HepG2 (cell line): ENCODE measurements at regions not wholly inside any gene's neighbourhood (a gene's known extent, or its start where the extent isn't known, plus 50 kb on each side); places are given as distances from the start of the nearest gene placed in this dataset.

Source experiments
- ATAC-seq: fragments of 200-7000 bp; cut with Tn5 transposase; 3 replicates; pipeline ENCODE4 v1.9.1; 2020; ENCODE audit warnings: mild to moderate bottlenecking, moderate library complexity
- BruUV-seq: library from RNA; stranded (reverse); fragments of 400-500 nt; replicated peaks from 2 replicates; lab custom pipeline; 2021; lab: Mats Ljungman, UMichigan
- CTCF ChIA-PET: fragments of 300-600 bp; formaldehyde crosslinking; extraction: SDS; loops from one replicate; lab custom pipeline; 2021; ENCODE audit warnings: low total read pairs, inconsistent platforms, low intra/inter-chr PET ratio; lab: Yijun Ruan, JAX
- POLR2A ChIA-PET: fragments of 350-600 bp; sonication (Branson Sonifier 250); formaldehyde crosslinking; loops from one replicate; lab custom pipeline; 2020; ENCODE audit warnings: antibody characterized with exemption, inconsistent platforms; lab: Yijun Ruan, JAX
- DNase-seq: peaks from one replicate; pipeline ENCODE4 v3.0.0-alpha.2; 2015; ENCODE audit warnings: low spot score
- FAIRE-seq: peaks from 3 replicates; lab custom pipeline; 2011; peaks lifted over from hg19 to GRCh38; lab: Jason Lieb, UNC
- H2AFZ ChIP-seq: one replicate; pipeline ENCODE4 v1.6.1; 2011; ENCODE audit warnings: low read length, inconsistent platforms
- H3K27ac ChIP-seq: fragments of 300-600 bp; 3 replicates; pipeline ENCODE4 v1.8.0; 2011; ENCODE audit warnings: mixed run types, mild to moderate bottlenecking, mixed read lengths, low read length, inconsistent platforms; ENCODE audit not compliant: insufficient read depth; ENCODE audit errors: extremely low read length
- H3K27me3 ChIP-seq, 2 experiments: fragments of 200-600 bp in 1 of 2; 2 replicates in 1 of 2; 3 replicates in 1 of 2; pipeline versions ENCODE4 v1.6.0 to v1.8.0; 2011; ENCODE audit warnings: low read length in 2 of 2, mild to moderate bottlenecking in 2 of 2, moderate library complexity in 2 of 2, inconsistent platforms in 1 of 2; ENCODE audit not compliant: insufficient read depth in 2 of 2, control insufficient read depth in 1 of 2
- H3K36me3 ChIP-seq, 2 experiments: fragments of 200-600 bp in 1 of 2; replicated peaks in 1 of 2; 2 replicates in 1 of 2; 3 replicates in 1 of 2; pipeline versions ENCODE4 v1.5.1 to v1.8.0; 2011; ENCODE audit warnings: low read length in 2 of 2, inconsistent platforms in 1 of 2; ENCODE audit not compliant: insufficient read depth in 2 of 2, control insufficient read depth in 1 of 2
- H3K4me1 ChIP-seq: 2 replicates; pipeline ENCODE4 v1.5.1; 2012; ENCODE audit warnings: low read length, inconsistent platforms; ENCODE audit not compliant: insufficient read depth
- H3K4me2 ChIP-seq: 2 replicates; pipeline ENCODE4 v1.6.0; 2011; ENCODE audit warnings: low read depth, low read length, inconsistent platforms
- H3K4me3 ChIP-seq, 3 experiments: fragments of 200-600 bp in 1 of 3; sonication (generic), shearing (Covaris generic) in 1 of 3; replicated peaks in 1 of 3; 2 replicates each; pipeline ENCODE4 v1.5.1; 2011 to 2016; ENCODE audit warnings: low read length in 3 of 3, inconsistent platforms in 2 of 3, low read depth in 2 of 3, mild to moderate bottlenecking in 2 of 3, control low read depth in 1 of 3, mixed read lengths in 1 of 3; ENCODE audit not compliant: insufficient read depth in 1 of 3
- H3K79me2 ChIP-seq: one replicate; pipeline ENCODE4 v1.6.1; 2011; ENCODE audit warnings: low read length, inconsistent platforms; ENCODE audit not compliant: insufficient read depth
- H3K9ac ChIP-seq: 2 replicates; pipeline ENCODE4 v1.6.0; 2011; ENCODE audit warnings: mild to moderate bottlenecking, low read depth, low read length, inconsistent platforms; ENCODE audit not compliant: insufficient read depth
- H3K9me3 ChIP-seq: 2 replicates; pipeline ENCODE4 v1.5.1; 2012; ENCODE audit warnings: mild to moderate bottlenecking, low read length
- H4K20me1 ChIP-seq: 2 replicates; pipeline ENCODE4 v1.6.0; 2011; ENCODE audit warnings: inconsistent platforms, mild to moderate bottlenecking, low read length, moderate library complexity; ENCODE audit not compliant: insufficient read depth
- FOXO1 ChIP-seq: sonication (generic); formaldehyde crosslinking; IDR thresholded peaks from 2 replicates; pipeline ENCODE4 v1.4.0; 2020; ENCODE audit warnings: missing genetic modification reagents
- NFE2 ChIP-seq: sonication (generic); formaldehyde crosslinking; IDR thresholded peaks from 2 replicates; pipeline ENCODE4 v1.4.0; 2020; ENCODE audit warnings: missing genetic modification reagents
- WIZ ChIP-seq: sonication (generic); formaldehyde crosslinking; IDR thresholded peaks from 2 replicates; pipeline ENCODE4 v1.5.1; 2020; ENCODE audit warnings: mild to moderate bottlenecking, missing genetic modification reagents
- ZNF556 ChIP-seq: sonication (generic); formaldehyde crosslinking; IDR thresholded peaks from 2 replicates; pipeline ENCODE4 v1.4.0; 2020; ENCODE audit warnings: mild to moderate bottlenecking, missing genetic modification reagents, borderline replicate concordance
- ZNF672 ChIP-seq: sonication (generic); formaldehyde crosslinking; IDR thresholded peaks from 2 replicates; pipeline ENCODE4 v1.8.1; 2022; ENCODE audit warnings: missing genetic modification reagents
- ZNF792 ChIP-seq: IDR thresholded peaks from 2 replicates; pipeline ENCODE4 v1.6.1; 2016
- WGBS: methylation state at CpG from one replicate; pipeline ENCODE4 v1.1.6; 2017; ENCODE audit warnings: low lambda C conversion rate; 5-methylcytosine and 5-hydroxymethylcytosine counted together
- in situ Hi-C: cut with HindIII; loops from 2 replicates; pipeline ENCODE4 v1.10.0; 2017; ENCODE audit warnings: low pct_unique_long_range_greater_than_20kb; ENCODE audit not compliant: extremely low pct_ligation_motif_present
- intact Hi-C: fragments of 100-400 bp; cut with micrococcal nuclease; formaldehyde crosslinking; loops from one replicate; pipeline ENCODE4 v1.10.0; 2022; ENCODE audit not compliant: unreplicated experiment
- TF ChIP-seq, protein P1 (sequence below): IDR thresholded peaks from 2 replicates; pipeline ENCODE4 v1.6.1; 2016; ENCODE audit warnings: low read depth, borderline replicate concordance
- TF ChIP-seq, protein P2 (sequence below): sonication (generic); formaldehyde crosslinking; IDR thresholded peaks from 2 replicates; pipeline ENCODE4 v1.4.0; 2020; ENCODE audit warnings: mild to moderate bottlenecking, missing genetic modification reagents, borderline replicate concordance
- TF ChIP-seq, protein P3 (sequence below): sonication (generic); formaldehyde crosslinking; IDR thresholded peaks from 2 replicates; pipeline ENCODE4 v1.5.0; 2020; ENCODE audit warnings: mild to moderate bottlenecking, missing genetic modification reagents
- TF ChIP-seq, protein P4 (sequence below): sonication (generic); formaldehyde crosslinking; IDR thresholded peaks from 2 replicates; pipeline ENCODE4 v1.4.0; 2020; ENCODE audit warnings: missing genetic modification reagents

DNA sequence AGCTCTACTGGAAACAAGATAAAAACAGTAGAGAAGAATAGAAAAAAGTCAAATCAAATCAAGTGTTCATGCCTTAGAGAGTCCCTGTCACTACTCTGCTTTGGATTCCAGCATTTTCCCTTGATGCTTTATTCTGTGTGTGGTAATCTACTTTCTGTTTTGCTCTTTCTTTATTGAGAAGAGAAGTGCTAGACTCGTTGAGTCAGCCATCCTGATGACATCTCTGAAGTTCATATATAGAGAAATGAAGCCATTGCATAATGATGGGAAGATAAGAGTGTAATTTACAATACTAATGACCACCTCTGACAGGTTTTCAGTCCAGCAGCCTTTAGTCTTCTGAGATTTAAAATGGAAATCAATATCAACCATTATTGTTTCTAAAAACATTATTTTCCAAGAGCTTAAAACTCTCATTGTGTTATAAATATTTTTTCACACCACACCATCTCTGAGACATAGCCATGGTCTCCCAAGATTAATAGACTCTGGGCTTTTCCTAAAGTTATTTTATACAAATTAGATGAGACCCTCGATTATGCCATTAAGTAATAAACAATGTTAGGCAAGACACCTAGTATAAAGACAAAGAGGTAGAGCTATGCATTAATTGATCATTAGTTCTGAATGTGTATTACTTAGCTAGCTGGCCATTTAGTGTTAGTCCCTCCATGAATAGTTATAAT is 679.0 kb upstream of the ACVR2A start:
- DNase-seq = no peak
- TF ChIP-seq, protein P1, sequence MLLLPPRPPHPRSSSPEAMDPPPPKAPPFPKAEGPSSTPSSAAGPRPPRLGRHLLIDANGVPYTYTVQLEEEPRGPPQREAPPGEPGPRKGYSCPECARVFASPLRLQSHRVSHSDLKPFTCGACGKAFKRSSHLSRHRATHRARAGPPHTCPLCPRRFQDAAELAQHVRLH (CRISPR knock-in tag) = no peak
- TF ChIP-seq, all 625 proteins: peak for 0
- ATAC-seq (no peak), FAIRE-seq (no peak)
- no peak overlapping the region for H3K4me2 ChIP-seq
- no peaks in the 10 kb centered on the region for H3K36me3 ChIP-seq
- H4K20me1 ChIP-seq = no peaks in the 10 kb centered on the region
- H2AFZ ChIP-seq = no peak overlapping the region
- H3K79me2 ChIP-seq = no peaks in the 10 kb centered on the region
- WGBS = 0% methylated on average over 2 of the region's 2 CpGs
- H3K27me3 ChIP-seq = no peaks in the 10 kb centered on the region
- H3K4me3 ChIP-seq = no peak overlapping the region
- H3K4me1 ChIP-seq = no peaks in the 10 kb centered on the region
- peaks cover 5% of the 10 kb centered on the region for H3K9me3 ChIP-seq
- H3K27ac ChIP-seq = no peak overlapping the region
- ChIA-PET POLR2A (no interaction called here), CTCF (no interaction called here)
- in situ Hi-C loops (no loop called here), intact Hi-C loops (no loop called here)
- H3K9ac ChIP-seq = no peak overlapping the region
- BruUV-seq = no TSS peak

DNA sequence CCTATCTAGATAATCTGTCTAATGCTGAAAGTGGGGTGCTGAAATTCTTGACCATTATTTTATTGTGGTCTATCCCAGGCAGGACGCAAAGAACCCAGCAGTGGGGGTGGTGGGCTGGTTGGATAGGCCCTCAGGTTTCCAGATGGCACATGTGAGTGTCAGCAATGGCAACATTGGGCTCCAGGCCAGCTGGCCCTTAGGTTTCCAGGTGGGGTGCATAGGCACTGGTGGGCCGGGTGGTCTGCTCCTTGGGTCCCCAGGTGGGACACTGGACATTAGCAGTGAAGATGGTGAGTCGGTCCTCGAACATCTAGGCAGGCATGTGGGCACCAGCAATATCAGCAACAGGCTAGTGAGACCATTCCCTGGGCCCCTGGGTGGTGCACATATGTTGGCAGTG is 680.3 kb upstream of the ACVR2A start:
- Histone ChIP-seq H3K79me2 (no peaks in the 10 kb centered on the region), H3K27me3 (no peaks in the 10 kb centered on the region), H3K9me3 (peaks cover 9% of the 10 kb centered on the region), H3K9ac (no peak overlapping the region), H3K4me2 (no peak overlapping the region), H2AFZ (no peak overlapping the region), H3K36me3 (no peaks in the 10 kb centered on the region), H3K27ac (no peak overlapping the region), H3K4me1 (no peaks in the 10 kb centered on the region), H3K4me3 (no peak overlapping the region), H4K20me1 (no peaks in the 10 kb centered on the region)
- no TSS peak for BruUV-seq
- DNase-seq (no peak), ATAC-seq (no peak), FAIRE-seq (no peak)
- ChIA-PET POLR2A (no interaction called here), CTCF (no interaction called here)
- in situ Hi-C loops (no loop called here), intact Hi-C loops (no loop called here)
- WGBS = 10% methylated on average over 4 of the region's 4 CpGs
- TF ChIP-seq ZNF672 (CRISPR knock-in tag) (no peak), ZNF556 (no peak), WIZ (CRISPR knock-in tag) (no peak), FOXO1 (no peak), NFE2 (CRISPR knock-in tag) (no peak), ZNF792 (CRISPR knock-in tag) (no peak)
- TF ChIP-seq, protein P2, sequence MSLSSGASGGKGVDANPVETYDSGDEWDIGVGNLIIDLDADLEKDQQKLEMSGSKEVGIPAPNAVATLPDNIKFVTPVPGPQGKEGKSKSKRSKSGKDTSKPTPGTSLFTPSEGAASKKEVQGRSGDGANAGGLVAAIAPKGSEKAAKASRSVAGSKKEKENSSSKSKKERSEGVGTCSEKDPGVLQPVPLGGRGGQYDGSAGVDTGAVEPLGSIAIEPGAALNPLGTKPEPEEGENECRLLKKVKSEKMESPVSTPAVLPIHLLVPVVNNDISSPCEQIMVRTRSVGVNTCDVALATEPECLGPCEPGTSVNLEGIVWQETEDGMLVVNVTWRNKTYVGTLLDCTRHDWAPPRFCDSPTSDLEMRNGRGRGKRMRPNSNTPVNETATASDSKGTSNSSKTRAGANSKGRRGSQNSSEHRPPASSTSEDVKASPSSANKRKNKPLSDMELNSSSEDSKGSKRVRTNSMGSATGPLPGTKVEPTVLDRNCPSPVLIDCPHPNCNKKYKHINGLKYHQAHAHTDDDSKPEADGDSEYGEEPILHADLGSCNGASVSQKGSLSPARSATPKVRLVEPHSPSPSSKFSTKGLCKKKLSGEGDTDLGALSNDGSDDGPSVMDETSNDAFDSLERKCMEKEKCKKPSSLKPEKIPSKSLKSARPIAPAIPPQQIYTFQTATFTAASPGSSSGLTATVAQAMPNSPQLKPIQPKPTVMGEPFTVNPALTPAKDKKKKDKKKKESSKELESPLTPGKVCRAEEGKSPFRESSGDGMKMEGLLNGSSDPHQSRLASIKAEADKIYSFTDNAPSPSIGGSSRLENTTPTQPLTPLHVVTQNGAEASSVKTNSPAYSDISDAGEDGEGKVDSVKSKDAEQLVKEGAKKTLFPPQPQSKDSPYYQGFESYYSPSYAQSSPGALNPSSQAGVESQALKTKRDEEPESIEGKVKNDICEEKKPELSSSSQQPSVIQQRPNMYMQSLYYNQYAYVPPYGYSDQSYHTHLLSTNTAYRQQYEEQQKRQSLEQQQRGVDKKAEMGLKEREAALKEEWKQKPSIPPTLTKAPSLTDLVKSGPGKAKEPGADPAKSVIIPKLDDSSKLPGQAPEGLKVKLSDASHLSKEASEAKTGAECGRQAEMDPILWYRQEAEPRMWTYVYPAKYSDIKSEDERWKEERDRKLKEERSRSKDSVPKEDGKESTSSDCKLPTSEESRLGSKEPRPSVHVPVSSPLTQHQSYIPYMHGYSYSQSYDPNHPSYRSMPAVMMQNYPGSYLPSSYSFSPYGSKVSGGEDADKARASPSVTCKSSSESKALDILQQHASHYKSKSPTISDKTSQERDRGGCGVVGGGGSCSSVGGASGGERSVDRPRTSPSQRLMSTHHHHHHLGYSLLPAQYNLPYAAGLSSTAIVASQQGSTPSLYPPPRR (CRISPR knock-in tag) = no peak
- TF ChIP-seq, protein P3, sequence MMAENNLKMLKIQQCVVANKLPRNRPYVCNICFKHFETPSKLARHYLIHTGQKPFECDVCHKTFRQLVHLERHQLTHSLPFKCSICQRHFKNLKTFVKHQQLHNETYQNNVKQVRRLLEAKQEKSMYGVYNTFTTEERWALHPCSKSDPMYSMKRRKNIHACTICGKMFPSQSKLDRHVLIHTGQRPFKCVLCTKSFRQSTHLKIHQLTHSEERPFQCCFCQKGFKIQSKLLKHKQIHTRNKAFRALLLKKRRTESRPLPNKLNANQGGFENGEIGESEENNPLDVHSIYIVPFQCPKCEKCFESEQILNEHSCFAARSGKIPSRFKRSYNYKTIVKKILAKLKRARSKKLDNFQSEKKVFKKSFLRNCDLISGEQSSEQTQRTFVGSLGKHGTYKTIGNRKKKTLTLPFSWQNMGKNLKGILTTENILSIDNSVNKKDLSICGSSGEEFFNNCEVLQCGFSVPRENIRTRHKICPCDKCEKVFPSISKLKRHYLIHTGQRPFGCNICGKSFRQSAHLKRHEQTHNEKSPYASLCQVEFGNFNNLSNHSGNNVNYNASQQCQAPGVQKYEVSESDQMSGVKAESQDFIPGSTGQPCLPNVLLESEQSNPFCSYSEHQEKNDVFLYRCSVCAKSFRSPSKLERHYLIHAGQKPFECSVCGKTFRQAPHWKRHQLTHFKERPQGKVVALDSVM = no peak
- TF ChIP-seq, protein P4, sequence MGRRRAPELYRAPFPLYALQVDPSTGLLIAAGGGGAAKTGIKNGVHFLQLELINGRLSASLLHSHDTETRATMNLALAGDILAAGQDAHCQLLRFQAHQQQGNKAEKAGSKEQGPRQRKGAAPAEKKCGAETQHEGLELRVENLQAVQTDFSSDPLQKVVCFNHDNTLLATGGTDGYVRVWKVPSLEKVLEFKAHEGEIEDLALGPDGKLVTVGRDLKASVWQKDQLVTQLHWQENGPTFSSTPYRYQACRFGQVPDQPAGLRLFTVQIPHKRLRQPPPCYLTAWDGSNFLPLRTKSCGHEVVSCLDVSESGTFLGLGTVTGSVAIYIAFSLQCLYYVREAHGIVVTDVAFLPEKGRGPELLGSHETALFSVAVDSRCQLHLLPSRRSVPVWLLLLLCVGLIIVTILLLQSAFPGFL (CRISPR knock-in tag) = no peak
